ENCODE measurements at regions not wholly inside any gene's neighbourhood (a gene's known extent, or its start where the extent isn't known, plus 50 kb on each side); places are given as distances from the start of the nearest gene placed in this dataset.

DNA sequence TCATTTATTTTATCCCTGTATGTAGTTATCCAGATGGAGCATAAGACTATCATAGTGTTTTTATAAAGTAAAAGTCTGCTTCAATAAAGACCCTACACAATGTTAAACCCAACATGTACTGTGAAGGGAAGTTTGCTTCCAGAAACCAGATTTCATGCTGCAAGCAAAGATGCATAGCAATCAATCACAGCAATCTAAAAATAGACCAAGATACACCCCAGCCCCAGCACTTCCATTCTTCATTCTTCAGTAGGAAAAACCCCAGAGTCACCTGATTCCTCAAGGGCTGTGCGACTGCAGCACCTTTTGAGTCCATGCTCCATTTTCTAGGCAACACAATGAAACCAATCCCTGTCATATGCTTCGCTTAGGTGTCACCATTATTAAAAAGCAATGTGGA, 66.9 kb upstream of the PDE1C start:
- no peaks in the 10 kb centered on the region for H3K27me3 ChIP-seq (ENCODE audit: control insufficient read depth, insufficient read depth, low read length)
- H3K4me3 ChIP-seq (ENCODE audit: low read depth, low read length): no peak overlapping the region
- CTCF ChIA-PET: no interaction called here
- TF ChIP-seq, protein P1, sequence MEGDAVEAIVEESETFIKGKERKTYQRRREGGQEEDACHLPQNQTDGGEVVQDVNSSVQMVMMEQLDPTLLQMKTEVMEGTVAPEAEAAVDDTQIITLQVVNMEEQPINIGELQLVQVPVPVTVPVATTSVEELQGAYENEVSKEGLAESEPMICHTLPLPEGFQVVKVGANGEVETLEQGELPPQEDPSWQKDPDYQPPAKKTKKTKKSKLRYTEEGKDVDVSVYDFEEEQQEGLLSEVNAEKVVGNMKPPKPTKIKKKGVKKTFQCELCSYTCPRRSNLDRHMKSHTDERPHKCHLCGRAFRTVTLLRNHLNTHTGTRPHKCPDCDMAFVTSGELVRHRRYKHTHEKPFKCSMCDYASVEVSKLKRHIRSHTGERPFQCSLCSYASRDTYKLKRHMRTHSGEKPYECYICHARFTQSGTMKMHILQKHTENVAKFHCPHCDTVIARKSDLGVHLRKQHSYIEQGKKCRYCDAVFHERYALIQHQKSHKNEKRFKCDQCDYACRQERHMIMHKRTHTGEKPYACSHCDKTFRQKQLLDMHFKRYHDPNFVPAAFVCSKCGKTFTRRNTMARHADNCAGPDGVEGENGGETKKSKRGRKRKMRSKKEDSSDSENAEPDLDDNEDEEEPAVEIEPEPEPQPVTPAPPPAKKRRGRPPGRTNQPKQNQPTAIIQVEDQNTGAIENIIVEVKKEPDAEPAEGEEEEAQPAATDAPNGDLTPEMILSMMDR (IDR thresholded peaks at IDR 0.05; ENCODE audit: low read depth, low read length): no peak
- H3K9me3 ChIP-seq (ENCODE audit: control insufficient read depth, insufficient read depth, low read length): no peaks in the 10 kb centered on the region
- POLR2A ChIA-PET: no interaction called here
- no peak for DNase-seq (ENCODE audit: low read depth, low spot score)
- no peak overlapping the region for H3K27ac ChIP-seq (ENCODE audit: low read depth, low read length)

DNA sequence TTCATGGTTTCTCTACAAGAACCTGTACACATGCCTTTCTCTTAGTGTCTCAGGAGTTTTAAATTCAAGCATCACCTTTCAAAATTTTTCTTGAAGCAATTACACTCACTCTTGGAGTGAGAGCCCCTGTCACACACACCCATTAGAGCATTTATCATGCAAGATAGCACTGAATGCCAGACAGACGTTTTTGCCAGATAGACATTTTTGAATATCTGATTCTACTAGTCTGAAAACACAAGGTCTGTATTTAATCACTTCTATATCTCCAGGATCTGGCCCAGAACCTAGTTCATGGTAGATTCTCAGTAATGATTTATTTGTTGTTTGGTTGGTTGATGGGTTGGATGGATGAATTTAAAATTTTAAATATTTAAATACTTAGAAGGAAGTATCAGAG, 60.9 kb upstream of the PDE1C start:
- no peak for DNase-seq (ENCODE audit: low read depth, low spot score)
- ChIA-PET CTCF (no interaction called here), POLR2A (no interaction called here)
- Histone ChIP-seq H3K4me3 (ENCODE audit: low read depth, low read length) (no peak overlapping the region), H3K27ac (ENCODE audit: low read depth, low read length) (no peak overlapping the region), H3K27me3 (ENCODE audit: control insufficient read depth, insufficient read depth, low read length) (no peaks in the 10 kb centered on the region), H3K9me3 (ENCODE audit: control insufficient read depth, insufficient read depth, low read length) (no peaks in the 10 kb centered on the region)
- TF ChIP-seq, protein P1 (IDR thresholded peaks at IDR 0.05; ENCODE audit: low read depth, low read length): no peak

DNA sequence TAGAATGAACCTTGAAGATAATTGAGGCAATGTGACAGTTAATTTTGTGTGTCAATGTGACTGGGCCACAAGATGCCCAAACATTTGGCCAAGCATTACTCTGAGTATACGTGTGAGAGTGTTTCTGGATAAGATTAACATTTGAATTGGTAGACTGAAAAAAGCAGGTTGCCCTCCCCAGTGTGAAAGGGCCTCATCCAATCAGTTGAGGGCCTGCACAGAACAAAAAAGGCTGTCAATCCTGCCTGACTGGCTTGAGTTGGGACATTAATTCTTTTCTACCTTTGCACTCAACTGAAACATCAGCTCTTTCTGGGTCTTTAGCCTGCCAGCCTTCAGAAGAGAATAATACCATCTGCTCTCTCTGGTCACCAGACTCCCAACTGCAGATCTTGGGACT, 56.6 kb upstream of the PDE1C start:
- CTCF ChIA-PET: no interaction called here
- Histone ChIP-seq H3K27ac (ENCODE audit: low read depth, low read length) (no peak overlapping the region), H3K27me3 (ENCODE audit: control insufficient read depth, insufficient read depth, low read length) (no peaks in the 10 kb centered on the region), H3K9me3 (ENCODE audit: control insufficient read depth, insufficient read depth, low read length) (no peaks in the 10 kb centered on the region), H3K4me3 (ENCODE audit: low read depth, low read length) (no peak overlapping the region)
- DNase-seq (ENCODE audit: low read depth, low spot score): no peak
- POLR2A ChIA-PET: no interaction called here
- TF ChIP-seq, protein P1 (IDR thresholded peaks at IDR 0.05; ENCODE audit: low read depth, low read length): no peak
